ENCODE measurements at regions not wholly inside any gene's neighbourhood (a gene's known extent, or its start where the extent isn't known, plus 50 kb on each side); places are given as distances from the start of the nearest gene placed in this dataset.

DNA sequence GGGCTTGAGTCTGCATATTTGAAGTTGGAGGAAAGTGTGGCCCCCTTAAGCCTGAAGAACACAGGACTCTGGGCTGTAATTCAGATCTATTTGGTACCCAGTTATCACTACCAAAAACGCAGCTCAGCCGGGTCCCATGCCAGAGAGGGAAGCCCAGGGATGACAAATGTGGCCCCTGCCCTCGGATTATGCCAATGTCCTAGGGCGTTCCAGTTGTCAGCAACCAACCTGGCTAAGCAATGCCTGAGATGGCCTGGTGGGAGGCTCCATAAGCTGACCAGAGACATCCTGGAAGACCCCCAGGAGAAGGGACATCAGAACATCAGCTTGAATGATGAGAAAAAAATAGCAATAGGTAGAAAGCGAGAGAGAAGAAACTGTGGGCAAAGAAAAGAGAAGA is 79.6 kb upstream of the UQCRFS1 start:
- DNase-seq (ENCODE audit: low spot score) = no peak

DNA sequence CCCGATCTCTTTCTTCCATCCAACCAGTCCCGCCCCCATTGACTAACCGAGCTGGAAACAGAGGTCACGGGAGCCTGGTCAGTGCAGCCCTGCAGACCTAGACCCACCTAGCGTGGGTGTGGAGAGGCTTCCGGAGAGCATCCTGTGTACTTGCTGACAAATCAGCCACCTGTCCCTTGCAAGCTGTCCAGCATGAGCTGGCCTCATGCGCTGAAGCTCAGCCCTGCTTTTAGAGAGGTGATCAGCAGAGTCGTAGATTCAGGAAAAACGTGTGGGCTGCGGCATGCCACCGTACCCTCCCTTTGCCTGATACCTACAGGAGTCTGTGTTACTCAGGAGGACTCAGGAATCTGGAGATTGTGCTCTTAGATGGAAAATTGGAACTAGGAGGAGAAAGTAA is 80.3 kb upstream of the UQCRFS1 start:
- DNase-seq (ENCODE audit: low spot score) = peak; percentile 70

DNA sequence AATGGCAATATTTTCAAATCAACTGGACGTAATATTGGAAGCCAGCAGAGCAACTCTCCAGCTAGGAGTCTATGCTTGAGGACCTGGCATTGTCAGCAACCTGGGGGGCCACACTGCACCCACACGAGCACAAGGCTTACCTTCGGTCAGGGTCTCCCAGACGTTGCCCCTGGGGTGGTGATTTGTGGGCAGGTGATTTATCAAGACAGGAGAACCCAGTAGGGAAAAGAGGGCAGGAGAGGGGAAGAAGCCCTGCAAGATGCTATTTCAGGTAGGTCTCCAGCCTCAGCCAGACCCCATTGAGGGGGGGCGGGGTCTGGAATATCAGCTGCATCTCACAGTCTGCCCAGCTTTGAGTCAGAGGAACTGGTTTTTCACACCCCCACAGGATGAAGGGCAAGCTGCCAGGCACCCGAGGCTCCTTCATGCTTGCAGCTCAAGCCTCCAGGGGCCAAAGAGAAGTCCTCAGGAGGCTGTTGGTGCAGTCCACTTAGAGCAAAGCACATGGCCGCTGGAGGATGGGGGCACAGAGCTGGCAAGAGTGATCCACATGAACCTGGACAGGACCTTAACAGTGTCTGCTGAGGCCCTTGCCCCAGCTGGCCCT is 80.9 kb upstream of the UQCRFS1 start:
- DNase-seq (ENCODE audit: low spot score) = no peak

DNA sequence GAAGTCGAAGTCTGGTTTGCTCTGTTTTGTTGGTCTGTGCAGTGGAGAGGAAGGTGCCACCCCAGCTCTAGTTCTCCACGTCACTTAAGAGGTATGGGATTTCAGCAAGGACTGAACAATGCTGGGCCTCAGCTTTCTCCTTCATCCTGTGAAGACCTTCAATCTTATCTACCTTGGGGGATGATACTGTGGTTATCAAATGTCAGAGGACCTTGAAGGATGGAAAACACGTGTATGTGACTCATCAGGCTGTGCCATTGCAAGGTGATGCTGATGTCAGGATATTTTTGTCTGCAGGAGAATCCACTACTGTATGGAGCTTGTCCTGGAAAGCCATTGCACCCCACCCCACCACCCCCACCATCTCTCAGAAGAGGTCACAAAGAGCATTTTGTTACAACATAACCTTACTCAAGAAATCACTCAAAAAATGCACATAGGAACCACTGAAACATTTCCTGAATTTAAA is 81.4 kb upstream of the UQCRFS1 start:
- DNase-seq (ENCODE audit: low spot score) = no peak

DNA sequence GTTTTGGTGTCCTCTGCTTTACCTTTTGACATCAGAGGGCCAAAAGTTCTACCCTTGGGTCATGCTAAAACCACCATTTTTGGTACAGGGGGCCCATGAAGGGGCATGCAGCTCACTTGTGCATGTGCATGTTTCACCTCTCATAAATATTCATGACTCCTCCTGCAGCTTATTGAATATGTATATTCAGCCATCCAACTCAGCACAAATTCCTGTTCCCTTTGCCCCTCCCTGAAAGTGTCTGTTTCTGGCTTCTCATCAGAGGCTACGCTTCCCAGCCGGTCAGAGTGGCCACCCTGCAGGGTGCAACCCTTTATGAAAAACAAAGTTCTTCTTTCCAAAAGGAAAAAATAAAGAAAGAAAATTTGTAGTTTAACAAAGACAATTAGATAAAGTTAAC is 82.3 kb upstream of the UQCRFS1 start:
- no peak for DNase-seq (ENCODE audit: low spot score)

DNA sequence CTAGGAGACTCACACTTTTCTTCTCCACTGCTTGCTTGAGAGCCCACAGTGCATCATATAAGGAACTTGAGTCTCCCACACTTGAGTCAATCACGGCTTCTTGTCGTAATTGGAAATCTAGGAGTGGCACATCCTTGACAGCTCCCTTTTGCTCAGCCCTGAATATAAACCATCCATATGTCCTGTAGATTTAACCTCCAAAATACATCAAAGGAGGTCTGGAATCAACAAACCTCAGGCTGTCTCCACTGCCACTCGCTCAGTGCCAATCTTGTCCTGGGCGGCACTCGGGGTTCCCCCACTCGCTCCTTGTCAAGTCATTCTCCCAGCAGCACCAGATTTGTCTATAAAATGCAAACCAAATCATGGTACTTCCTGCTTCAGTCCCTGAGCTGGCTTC is 84.4 kb upstream of the UQCRFS1 start:
- no peak for DNase-seq (ENCODE audit: low spot score)

DNA sequence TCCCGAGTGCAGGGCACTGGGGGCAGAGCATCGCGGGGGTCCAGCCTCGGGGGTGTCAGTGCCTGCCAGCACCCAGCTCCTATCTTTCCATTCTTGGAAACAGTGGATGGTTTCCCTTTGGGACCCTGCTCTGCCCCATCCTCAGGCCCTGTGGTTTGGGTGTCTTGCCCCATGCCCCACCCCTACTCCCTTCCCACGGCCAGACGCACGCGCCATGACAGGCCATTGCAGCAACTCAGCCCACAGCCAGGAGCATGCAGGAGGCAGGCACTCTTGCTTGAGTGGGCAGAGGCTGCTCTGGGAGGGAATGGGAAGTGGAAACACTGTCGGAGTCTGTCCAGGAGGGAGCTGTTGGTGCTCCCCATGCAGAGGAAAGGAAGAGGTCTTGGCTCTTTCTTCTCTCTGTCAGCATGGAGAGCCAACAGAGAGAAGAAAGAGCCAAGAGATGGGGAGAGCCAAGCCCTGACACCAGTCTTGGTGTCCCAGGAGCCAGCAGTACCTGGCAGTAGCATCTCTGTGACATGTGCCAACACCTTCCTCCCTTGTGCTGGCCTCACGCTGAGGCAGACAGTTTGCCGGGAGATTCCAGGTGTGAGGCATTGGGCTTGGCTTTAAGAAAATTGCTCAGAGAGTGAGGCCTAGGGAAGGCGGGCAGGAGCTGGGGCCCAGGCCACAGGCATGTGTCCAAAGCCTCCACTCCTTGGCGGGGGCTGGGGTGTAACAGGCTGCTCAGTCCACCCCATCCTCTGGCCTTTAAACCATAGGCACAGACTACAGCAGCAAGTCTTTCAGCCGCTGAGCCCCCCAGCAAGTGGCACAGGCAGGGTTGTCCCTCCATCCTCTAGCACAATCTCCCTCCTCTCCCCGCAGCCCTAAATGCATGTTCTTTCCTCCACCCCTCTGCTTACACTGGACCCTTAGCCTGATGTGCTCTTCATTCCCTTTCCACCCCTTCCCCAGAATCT is 86.7 kb upstream of the UQCRFS1 start:
- DNase-seq (ENCODE audit: low spot score) = peak; percentile 66

DNA sequence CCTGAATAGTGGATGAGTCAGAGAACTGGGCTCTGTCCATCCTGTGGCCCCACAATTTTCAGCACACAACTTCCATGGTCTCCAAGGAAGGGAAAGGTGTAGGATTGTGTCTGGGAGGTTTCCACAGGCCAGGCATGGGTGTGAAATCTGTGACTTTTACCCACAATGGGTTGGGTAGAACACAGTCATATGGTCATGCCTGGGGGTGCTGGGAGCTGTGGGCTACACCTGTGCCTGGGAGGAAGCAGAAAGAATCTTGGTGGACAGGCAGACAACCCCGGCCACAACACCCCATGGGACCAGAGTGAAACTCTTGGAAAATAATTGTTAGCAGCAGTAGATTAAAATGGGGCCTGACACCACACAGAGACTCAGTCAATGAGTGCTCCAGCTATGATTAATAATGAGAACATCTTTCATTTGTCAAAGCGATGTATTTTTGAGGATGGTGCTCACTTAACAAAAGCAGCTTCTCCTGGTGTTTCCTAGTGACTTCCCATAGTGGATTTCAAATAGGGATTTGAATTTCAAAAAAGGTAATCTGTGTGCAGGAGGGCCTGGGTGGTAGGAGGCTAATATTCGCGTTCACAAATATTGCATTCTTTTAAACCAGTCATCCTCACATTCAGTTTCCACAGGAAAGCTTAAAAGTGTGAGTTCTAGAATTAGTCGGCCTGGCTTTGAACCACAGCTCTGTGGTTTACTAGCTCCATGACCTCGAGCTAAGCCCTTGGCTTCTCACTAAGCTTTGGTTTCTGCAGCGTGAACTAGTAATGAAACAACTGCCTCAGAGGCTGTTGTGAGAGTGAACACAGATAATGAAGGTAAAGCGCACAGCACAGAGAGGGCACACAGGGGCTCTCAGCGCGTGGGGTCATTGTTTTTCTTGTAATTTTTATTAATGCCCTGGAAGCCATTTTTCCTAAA is 89.3 kb upstream of the UQCRFS1 start:
- DNase-seq (ENCODE audit: low spot score) = no peak

DNA sequence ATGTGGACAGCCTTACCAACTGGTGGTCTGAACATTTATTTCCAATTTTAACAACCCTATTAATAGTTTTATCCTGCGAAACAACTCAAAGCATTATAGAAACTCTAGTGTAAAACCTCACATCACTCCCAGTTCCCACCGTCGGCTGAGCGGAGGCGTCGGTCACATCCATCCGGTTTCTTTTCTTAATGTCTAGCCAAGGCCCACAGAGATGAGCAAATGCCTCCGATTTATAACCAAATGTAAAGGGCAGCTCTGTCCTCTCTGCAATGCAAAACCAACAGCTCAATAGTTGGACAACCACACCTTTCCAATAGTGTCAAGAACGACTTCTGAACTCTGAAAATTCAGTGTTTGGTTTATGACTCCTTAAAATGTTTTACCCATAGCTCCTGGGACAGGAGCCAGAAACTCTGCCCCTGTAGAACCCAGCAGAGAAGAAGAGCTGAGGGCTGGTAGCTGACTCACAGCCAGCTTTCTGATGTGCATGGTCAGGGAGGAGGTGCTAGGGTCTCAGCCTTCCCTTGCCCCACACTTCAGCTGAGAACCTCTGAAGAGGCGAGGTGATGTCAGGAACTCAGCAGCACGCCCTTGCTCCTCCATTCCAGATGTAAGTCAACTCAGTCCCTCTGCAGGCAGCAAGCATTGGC is 90.2 kb upstream of the UQCRFS1 start:
- no peak for DNase-seq (ENCODE audit: low spot score)

DNA sequence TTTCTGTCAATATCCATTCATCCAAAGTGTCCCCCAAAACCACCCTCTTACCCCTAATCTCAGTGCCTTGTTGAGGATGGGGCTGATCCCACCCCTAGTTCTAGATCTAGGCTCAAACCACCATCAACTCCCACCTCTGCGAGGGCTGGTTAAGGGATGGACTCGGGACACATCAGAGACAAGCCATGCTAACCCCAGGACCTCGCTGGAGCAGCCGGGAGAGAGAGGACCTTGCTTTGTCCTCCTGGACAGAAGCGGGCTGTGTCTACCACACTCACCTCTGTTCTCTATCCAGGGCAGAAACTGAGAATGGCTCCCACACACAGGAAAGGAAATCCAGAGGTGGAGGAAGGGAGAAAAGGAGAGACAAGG is 90.8 kb upstream of the UQCRFS1 start:
- DNase-seq (ENCODE audit: low spot score) = no peak

DNA sequence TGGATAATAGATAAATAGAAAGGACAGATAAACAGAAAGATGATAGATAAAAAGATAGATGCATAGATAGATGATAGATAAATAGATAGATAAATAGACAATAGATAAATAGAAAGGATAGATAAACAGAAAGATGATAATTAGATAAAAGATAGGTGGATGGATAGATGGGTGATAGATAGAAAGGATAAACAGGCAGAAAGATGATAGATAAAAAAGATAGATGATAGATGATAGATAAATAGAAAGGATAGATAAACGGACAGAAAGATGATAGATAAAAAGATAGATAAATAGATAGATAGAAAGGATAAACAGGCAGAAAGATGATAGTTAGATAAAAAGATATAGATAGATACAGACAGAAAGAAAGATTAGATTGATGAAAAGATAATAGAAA is 92.3 kb upstream of the UQCRFS1 start:
- no peak for DNase-seq (ENCODE audit: low spot score)

DNA sequence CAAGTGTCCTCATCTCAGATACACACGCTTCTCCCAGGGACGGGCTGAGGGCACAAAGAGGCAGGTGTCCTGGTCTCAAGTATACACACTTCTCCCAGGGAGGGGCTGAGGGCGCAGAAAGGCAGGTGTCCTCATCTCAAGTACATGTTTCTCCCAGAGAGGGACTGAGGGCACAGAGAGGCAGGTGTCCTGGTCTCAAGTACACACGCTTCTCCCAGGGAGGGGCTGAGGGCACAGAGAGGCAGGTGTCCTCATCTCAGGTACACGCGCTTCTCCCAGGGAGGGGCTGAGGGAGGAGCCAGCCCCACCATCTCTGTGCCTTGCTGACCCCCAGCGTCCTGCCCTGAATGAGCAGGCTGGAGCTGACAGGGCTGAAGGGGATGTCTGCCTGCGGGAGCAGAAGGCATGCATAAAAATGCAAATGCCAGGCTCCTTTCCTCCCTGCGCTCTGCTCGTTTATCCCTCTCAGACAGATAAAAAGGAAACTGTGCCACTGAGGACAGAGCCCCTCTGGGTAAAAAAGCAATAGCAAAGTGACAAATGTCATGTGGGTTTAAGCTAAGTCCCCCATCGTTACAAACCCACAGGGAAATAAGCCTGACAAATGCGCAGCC is 96.1 kb upstream of the UQCRFS1 start:
- no peak for DNase-seq (ENCODE audit: low spot score)

DNA sequence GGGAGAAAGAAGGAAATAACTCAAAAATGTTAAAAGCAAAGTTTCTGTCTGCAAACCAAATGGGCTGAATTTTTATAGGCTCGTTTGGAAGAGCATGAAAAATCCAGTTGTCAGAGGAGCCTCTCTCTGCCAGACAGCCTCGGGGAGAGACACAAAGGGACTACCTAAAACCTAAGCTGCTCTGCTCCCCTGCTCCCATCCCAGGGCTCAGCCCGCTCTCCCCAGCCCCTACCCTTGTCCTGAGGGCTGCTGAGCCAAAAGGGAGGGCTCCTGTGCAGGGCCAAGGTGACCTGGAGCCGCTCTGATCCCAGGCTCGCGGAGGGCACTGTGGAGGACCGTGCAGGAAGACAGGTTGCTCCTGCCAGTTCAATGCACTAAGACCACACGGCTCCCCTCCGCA is 96.7 kb upstream of the UQCRFS1 start:
- no peak for DNase-seq (ENCODE audit: low spot score)

DNA sequence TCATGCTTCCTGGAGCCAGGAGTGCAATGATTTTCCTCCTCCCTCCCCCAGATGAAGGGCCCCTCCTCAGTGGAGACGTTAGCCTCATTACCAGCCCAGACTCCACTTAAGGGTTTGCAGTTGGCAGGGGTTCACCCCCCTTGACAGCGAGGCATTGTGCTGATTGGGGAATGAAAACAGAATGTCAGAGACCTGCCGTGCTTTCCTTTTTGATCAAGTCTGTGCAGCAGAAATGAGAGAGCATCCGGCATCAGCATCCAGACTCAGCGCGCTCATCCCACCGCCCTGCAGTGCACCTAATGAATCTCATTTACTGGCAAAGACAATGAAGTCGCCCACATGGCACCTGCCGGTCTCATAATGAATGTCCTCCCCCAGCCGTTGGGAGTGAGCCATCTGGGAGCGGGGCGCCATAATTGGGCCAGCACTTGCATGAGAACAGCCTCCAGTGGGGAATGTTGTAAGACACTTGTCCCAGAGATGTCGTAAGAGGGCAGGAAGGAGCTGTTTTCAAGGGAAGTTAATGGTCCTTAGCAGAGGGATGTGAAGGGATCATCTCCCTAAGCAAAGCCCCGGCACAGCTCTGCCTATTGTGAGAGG is 98.3 kb upstream of the UQCRFS1 start:
- DNase-seq (ENCODE audit: low spot score) = peak; percentile 91

DNA sequence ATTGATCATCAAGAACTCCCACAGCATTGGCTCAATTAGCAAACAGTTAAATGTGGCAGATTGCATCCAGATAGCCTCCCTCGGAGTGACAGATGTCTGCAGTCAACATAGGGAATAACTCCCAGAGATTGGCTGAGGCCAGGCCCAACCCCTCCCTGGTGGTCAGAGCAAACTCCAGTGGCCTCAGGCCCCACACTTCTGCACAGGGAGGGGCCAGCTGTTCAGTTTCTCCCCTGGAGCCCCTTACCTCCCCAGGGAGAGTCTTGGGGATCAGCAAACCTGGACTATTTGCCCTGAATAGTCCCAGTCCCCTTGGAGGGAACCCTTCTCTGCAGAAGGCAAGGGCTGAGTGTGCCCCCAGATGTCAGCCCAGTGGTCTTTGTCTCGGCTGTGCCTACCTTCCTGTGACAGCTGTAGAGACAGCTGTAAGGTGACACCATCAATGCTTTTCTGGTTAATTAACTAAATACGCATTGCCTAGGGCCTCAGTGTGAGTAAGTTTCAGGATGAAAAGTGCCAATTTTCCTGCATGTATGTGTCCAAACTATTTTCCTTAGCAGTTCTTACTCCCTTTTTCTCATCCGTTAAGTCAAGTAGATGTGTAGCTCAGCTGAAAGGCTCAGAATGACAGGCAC is 102.7 kb upstream of the UQCRFS1 start:
- no peak for DNase-seq (ENCODE audit: low spot score)

DNA sequence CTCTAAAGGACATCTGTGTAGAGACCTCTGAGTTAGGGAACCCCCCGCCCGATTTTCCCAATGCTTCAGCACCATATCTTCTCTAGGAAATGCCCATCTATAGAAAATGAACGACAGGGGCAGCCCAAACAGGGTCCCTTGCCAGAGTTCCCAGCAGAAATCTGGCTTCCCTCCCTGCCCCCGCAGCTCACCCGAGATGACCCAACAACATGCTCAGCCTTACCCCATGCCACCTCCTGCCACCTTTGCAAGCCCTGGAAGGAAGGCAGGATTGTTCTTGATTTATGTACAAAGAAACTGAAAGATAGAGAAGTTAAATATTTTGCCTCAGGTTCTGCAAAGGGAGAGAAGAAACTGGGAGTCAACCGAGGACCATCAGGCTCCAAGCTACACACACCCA is 105.6 kb upstream of the UQCRFS1 start:
- peak; percentile 57 for DNase-seq (ENCODE audit: low spot score)

DNA sequence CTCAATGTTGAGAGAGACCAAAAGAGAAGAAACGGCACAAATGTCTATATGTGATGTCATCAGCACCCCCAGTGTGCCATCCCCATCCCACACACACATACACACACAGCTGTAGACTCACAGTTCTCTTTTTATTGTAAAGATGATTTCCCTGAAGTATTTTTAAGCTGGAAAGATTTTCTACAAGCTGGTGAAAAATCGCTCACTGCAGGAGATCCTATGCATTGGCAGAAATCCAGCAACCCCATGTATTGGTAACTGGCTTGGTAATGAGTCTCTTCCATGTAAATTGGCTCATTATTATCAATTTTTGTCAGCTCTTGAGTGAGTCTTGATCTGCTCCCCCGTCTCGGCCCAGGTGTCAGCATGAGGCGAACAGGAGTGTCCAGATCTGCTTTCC is 107.1 kb upstream of the UQCRFS1 start:
- DNase-seq (ENCODE audit: low spot score) = no peak

DNA sequence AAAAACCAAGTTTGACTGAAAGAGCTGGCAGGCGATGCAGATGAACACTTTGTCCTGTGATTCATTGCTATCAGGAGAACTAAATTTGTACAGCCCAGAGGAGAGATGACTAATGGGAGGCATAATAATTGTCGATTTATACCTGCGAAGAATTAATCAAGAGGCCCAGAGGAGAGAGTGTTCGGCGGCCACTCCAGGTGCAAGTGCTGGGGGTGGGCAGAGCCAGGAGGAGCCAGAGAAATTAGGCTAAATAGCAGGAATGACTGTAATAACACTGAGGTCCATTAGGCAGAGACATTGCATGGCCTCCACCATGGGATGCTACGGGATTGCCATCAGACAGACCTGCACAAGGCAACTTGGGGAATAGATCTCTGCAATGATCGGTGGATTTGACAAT is 107.7 kb upstream of the UQCRFS1 start:
- DNase-seq (ENCODE audit: low spot score) = no peak

DNA sequence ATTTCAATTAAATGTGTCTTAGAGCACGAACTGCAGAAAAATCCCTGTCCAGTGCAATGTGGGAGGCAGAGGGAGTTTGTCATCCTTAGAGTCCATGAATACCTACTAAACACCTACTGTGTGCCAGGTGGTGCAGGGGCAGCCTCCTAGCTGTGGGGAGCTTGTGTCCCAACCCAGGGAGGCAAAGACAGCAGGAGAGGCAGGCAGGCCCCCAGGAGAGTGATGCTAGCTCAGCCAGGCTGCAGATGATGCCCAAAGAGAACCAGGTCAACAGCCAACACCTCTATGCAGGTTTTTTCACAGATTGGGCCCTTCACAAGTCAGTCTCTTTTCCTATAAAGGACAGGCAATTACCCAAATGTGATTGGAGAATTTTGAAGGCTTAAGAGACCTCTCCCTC is 108.2 kb upstream of the UQCRFS1 start:
- no peak for DNase-seq (ENCODE audit: low spot score)

DNA sequence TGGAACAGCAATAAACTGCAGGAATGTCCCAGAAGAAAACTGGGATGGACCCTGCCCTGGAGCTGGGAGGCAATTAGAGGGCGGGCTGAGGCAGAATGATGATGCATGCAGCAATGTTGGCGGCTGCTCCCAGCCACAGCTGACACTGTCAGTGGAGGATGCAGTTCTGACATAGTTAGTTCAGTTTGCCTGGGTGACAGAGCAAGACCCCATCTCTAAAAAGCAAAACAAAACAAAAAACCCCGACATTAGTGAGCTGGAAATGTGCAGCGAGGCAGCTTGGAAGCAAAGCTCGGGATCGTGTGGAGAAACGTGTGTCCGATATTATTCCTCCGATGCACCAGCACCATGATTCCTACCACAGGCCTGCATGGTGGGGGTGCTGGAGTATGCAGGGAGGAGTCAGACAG is 110.1 kb upstream of the UQCRFS1 start:
- no peak for DNase-seq (ENCODE audit: low spot score)
